DMS53 treated with DMSO at 0.1 percent for 48 hours (cell line): ENCODE measurements at regions not wholly inside any gene's neighbourhood (a gene's known extent, or its start where the extent isn't known, plus 50 kb on each side); places are given as distances from the start of the nearest gene placed in this dataset.

Source experiments
- DNase-seq: peaks from one replicate; lab custom pipeline; 2025; ENCODE audit not compliant: unreplicated experiment; lab: John Stamatoyannopoulos, UW

- no peak for DNase-seq
These were observed 176.2 kb upstream of the TP63 start for GRCh38 chr3:189455009-189455408.

GRCh38 chr3:189455641-189456417 lies 175.4 kb upstream of the TP63 start:
- no peak for DNase-seq

GRCh38 chr3:189457201-189457607 lies 174.0 kb upstream of the TP63 start:
- no peak for DNase-seq

GRCh38 chr3:189457631-189458412 lies 173.4 kb upstream of the TP63 start:
- no peak for DNase-seq

- DNase-seq, result no peak
These were observed 172.7 kb upstream of the TP63 start for GRCh38 chr3:189458528-189458927.

- no peak for DNase-seq
These were observed 172.0 kb upstream of the TP63 start for GRCh38 chr3:189459231-189459630.

GRCh38 chr3:189460511-189460910 lies 170.7 kb upstream of the TP63 start:
- no peak for DNase-seq

GRCh38 chr3:189464799-189465198 lies 166.4 kb upstream of the TP63 start:
- no peak for DNase-seq

- DNase-seq, result no peak
These were observed 165.2 kb upstream of the TP63 start for GRCh38 chr3:189466004-189466403.

- DNase-seq, result no peak
These were observed 163.7 kb upstream of the TP63 start for GRCh38 chr3:189467451-189467850.

GRCh38 chr3:189474944-189475343 lies 156.2 kb upstream of the TP63 start:
- DNase-seq, result no peak

GRCh38 chr3:189477614-189478013 lies 153.6 kb upstream of the TP63 start:
- no peak for DNase-seq

GRCh38 chr3:189486556-189486955 lies 144.6 kb upstream of the TP63 start:
- DNase-seq, result no peak

GRCh38 chr3:189488241-189488767 lies 142.9 kb upstream of the TP63 start:
- DNase-seq, result no peak

- DNase-seq, result no peak
These were observed 140.9 kb upstream of the TP63 start for GRCh38 chr3:189490337-189490736.

GRCh38 chr3:189490749-189491148 lies 140.4 kb upstream of the TP63 start:
- no peak for DNase-seq

- no peak for DNase-seq
These were observed 139.4 kb upstream of the TP63 start for GRCh38 chr3:189491831-189492230.

- DNase-seq, result no peak
These were observed 137.9 kb upstream of the TP63 start for GRCh38 chr3:189493271-189493670.

- DNase-seq, result no peak
These were observed 136.6 kb upstream of the TP63 start for GRCh38 chr3:189494632-189495031.

- no peak for DNase-seq
These were observed 134.6 kb upstream of the TP63 start for GRCh38 chr3:189496375-189497138.

- no peak for DNase-seq
These were observed 132.0 kb upstream of the TP63 start for GRCh38 chr3:189498995-189499704.
